Epidermal melanocyte (primary cell): ENCODE measurements at regions not wholly inside any gene's neighbourhood (a gene's known extent, or its start where the extent isn't known, plus 50 kb on each side); places are given as distances from the start of the nearest gene placed in this dataset.
"Not testable (repeated sequence)": the region's sequence is repeated elsewhere in the genome, so short reads cannot be mapped to it uniquely, and the experiment has no call there.

ENCODE experiments used
- DNase-seq: peaks from one replicate; pipeline ENCODE4 v3.0.0; 2011; ENCODE audit warnings: low spot score; ENCODE audit not compliant: insufficient read length

- no peak for DNase-seq
Measured at GRCh38 chr3:118587847-118588246, 446.8 kb downstream of the IGSF11 start.

GRCh38 chr3:118593277-118593670, 441.4 kb downstream of the IGSF11 start:
- DNase-seq: no peak

GRCh38 chr3:118597184-118597583, 437.5 kb downstream of the IGSF11 start:
- DNase-seq: no peak

GRCh38 chr3:118607915-118608820, 426.5 kb downstream of the IGSF11 start:
- no peak for DNase-seq

- DNase-seq: no peak
Measured at GRCh38 chr3:118618247-118619040, 416.2 kb downstream of the IGSF11 start.

DNA sequence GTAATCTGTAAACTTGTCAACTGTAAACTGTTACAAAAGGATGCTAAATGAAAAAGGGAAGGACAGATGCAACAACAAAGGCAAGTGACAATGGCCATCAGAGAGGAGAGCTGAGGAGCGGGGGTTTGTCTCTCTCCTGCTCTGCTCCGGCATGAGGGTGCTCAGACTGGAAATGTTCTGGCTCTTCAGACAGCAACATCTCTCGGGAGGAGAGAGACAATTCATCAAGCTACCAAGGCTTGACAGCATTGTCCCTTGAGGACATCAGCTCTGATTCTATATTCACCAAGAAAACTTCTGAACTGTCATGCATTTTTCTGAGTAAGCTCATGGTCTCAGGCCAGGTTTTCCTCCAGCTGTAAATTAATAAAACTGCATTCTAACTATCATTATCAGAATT, 408.2 kb downstream of the IGSF11 start:
- DNase-seq: no peak

DNA sequence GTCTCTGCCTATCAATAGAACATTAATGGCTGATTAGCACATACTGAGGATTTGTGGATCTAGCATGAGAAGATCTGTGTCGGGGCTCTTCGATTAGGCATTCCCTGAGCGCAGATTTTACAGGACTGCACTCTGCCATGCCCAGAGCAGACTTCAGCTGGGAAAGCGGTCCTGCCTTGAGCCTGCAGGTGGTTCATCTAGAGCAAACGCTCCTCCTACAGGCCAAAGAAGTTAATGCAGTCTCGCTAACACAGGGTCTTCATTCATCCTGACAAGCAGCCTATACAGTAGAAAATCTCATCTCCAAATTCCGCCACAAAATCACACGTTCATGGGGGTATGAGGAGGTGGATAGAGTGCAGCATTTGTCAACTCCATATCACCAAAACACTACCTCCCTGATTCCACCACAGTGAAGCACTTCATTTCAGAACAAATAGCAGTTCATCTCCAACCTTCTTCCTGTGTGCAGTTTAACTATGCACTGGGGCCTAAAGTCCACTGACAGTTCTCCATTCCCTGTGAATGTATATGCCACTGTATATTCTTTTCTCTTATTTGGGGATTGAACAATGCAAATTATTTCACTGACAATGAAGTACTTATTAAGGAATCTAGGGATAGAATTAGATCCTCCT, 405.8 kb downstream of the IGSF11 start:
- DNase-seq: peak; percentile 45

DNA sequence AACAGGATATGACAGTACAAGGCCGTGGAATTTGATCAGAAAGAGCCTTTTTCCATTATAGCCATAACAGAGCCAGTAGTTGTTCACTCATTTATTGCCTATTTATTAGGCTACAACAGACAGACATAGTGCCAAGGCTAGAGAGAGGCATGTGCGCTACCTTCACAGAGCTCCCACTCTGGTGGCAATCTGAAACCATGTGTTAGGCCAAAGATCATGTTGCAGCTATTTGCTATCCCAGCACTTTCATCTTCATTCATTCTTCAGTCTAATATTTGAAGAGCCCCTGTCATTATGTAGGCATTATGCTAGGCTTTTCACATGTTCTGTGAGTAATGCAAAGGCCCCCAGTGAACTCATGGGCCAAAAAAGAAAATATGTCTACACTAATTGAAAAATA, 404.8 kb downstream of the IGSF11 start:
- no peak for DNase-seq

DNA sequence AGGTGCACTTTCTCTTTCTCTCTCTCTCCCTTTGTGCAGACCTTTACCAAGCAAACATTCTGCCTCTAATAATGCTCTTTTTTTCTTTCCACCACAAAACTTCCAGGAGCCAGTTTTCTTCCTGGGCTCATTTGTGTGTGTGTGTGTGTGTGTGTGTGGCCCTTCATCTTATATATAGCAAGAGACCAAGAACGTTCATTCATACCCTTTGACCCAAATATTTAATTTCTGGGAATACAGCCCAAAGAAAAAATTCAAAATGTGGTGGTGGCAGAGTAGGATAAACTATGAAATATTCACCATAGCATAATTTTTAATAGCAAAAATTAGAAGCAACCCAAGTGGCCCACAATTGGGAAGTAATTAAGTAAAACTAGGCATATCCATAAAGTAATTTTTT, 398.9 kb downstream of the IGSF11 start:
- no peak for DNase-seq

DNA sequence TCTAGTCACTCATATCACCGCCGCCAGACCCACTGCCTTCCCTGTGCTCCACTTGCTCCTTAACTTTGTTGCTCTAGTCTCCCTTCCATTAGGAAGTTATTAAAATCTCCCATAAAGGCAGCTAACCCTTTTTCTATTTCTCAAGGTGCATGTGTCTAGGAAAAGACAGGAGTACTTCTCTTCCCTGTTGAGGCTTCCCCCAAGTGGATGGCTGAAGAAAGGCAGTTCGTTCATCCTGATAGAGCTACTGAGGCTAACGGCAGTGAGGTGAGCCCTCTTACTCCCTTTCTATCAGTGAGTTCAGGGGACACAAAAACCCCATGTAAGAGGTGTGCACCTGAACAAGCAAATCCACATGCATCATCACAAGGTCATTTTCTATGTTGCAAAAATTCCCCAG, 397.8 kb downstream of the IGSF11 start:
- DNase-seq: no peak

DNA sequence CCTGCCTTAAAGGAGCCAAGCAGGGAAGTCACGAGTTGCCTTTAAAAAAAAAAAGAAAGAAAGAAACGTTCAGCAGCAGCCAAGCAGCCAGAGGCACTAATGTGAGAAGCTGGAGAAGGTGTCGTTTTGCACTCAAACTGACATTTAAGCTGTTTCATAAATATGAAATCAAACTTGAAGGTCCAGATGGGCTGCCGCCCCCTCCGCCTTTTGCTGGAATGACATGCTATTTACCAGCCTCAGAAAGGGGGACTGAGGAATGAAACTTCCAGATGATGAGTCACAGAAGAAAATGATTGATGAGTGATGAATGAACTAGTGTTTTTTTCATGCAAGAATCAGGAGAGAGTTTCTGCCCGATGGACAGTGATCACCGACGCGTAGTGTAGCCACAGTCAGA, 396.8 kb downstream of the IGSF11 start:
- no peak for DNase-seq

GRCh38 chr3:118641608-118642007, 393.0 kb downstream of the IGSF11 start:
- no peak for DNase-seq

GRCh38 chr3:118671192-118671591, 363.5 kb downstream of the IGSF11 start:
- DNase-seq: no peak

DNA sequence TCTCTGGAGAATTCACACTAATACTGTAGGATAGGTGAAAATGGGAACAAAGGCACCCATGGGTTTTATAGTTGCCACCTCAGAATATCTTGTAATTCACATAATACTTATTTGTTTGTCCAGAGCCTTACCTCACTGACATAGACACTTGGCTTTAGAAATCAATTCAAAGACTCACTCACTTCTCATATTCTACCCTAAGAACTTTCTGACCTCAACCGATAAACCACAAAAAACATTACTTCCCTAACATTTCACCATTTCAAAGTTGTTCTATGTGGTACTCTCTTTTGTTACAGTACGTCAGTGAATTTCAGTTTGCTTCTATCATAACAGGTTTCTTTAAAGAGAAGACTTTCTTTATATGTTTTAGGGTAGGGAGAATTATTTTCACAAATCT, 359.3 kb downstream of the IGSF11 start:
- DNase-seq: no peak

DNA sequence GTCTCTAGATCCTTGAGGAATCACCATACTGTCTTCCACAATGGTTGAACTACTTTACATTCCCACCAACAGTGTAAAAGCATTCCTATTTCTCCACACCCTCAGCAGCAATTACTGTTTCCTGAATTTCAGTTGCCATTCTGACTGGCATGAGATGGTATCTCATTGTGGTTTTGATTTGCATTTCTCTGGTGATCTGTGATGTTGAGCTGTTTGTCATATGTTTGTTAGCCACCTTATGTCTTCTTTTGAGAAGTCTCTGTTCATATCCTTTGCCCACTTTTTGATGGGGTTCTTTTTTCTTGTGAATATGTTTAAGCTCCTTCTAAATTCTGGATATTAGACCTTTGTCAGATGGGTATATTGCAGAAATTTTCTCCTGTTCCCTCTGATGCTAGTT, 356.0 kb downstream of the IGSF11 start:
- not testable (repeated sequence) for DNase-seq

DNA sequence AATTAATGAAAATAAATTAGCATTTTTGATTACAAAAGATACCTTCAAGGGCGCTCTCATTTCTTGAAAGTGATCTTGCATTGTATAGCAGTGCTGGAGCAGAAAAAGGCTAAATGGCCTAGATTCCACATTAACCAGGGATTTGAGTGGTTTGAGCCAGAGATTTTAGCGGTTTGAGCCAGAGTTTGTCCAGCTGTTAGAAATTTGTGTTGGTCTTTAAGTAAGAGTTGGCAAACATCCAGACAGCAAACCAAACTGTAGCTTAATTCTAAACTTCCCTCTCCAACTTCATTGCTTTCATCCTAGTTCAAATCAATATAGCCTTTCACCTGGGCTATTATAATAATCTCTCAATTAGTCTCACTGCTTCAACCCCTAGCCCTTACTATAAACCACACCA, 351.7 kb downstream of the IGSF11 start:
- DNase-seq: no peak

GRCh38 chr3:118683636-118684035, 351.0 kb downstream of the IGSF11 start:
- DNase-seq: no peak

GRCh38 chr3:118688396-118688884, 346.2 kb downstream of the IGSF11 start:
- DNase-seq: no peak

DNA sequence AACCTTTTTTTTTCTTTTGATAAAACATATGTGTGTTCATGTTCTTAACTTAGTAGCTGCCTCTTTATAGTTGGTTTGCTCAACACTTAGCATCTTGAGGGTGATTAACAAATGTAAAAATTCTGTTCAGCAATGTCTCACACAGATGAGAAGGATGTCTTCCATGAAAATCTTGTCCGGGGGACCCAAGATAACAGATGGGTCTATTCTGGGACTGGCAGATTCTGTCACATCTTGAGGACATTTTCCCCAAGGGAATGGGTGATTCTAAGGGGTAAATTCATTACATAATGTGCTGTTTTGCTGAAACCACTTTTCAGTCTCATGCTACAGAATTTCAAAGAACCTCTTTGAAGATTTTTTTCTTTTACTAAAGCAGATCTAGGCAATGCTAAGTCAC, 342.2 kb downstream of the IGSF11 start:
- DNase-seq: no peak

- DNase-seq: no peak
Measured at GRCh38 chr3:118705487-118706219, 329.0 kb downstream of the IGSF11 start.

- DNase-seq: no peak
Measured at GRCh38 chr3:118707991-118708390, 326.7 kb downstream of the IGSF11 start.
